HCEC 1CT (cell line): ENCODE measurements at regions not wholly inside any gene's neighbourhood (a gene's known extent, or its start where the extent isn't known, plus 50 kb on each side); places are given as distances from the start of the nearest gene placed in this dataset.
"Not testable (repeated sequence)": the region's sequence is repeated elsewhere in the genome, so short reads cannot be mapped to it uniquely, and the experiment has no call there.

ENCODE experiments used
- DNase-seq: peaks from one replicate; pipeline ENCODE4 v3.0.0-alpha.2; 2017

DNA sequence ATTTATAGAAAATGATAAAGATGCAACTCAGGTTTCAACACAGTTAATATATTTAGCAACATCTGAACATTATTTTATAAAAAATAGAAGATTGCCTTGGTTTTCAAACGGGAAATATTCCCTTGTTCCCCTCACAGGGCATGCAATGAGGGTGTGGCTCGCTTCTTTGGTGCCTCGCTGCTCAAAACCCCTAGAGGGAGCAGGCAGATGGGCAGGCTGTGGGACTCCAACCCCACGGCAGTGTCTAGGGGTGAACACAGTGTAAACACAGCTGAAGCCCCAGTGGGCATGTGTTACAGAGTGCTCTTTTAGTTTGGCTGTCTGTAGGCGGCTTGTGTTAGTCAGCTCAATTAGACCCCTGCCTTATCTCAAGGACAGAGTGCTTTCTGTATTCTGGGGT is 560.8 kb upstream of the IMPG1 start:
- DNase-seq, result no peak

DNA sequence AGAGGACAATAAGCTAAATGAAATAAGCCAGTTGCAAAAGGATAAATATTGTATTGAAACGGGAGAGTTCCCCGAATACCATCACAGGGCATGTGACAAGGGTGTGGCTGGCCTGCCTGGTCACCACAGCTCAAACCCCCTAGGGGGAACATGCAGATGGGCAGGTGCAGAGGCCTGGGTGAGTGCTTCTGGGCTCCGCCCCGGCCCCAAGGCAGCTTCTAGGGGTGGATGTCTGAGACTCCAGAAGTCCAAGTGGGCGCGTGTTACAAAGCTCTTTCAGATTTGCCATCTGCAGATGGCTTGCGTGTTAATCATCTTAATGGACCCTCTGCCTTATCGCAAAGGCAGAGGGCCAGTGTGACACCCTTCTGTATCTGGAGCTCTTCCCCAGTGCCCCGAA is 559.2 kb upstream of the IMPG1 start:
- no peak for DNase-seq

DNA sequence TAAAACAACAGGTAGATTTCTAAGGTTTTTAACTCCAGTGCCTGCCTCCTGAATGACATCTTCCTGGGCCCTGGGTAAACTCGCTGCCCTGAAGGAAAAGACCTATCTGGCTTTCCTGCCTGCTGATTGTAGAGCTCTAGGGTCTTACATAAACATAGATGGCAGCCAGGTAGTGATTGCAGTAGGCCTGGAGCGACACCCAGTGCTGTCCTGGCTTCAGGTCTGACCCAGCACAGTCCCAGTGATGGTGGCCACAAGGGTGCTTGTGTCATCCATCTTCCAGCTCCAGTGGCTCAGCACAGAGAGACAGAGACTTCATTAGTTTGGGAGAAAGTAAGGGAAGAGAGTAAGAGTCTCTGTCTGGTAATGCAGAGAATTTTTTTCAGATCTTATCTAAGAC is 542.9 kb upstream of the IMPG1 start:
- DNase-seq, result no peak

DNA sequence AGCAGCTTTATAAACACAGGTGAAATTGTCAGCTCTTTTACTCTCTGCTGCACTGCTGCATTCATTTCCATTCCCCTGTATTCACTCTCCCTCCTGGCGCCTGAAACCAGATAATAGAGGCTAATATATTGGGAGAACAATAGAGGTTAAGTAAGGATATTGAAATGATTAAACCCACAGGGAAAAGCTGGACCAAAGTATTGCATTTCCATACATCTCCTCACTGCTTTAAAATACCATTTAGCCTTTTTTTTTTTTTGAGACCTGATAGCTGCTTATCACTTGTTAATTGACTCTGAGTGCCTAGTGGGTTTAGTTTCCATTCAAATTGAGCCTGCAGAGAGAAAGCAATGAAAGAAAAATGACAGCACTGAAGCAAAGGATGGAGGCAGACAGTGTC is 540.5 kb upstream of the IMPG1 start:
- DNase-seq, result no peak

DNA sequence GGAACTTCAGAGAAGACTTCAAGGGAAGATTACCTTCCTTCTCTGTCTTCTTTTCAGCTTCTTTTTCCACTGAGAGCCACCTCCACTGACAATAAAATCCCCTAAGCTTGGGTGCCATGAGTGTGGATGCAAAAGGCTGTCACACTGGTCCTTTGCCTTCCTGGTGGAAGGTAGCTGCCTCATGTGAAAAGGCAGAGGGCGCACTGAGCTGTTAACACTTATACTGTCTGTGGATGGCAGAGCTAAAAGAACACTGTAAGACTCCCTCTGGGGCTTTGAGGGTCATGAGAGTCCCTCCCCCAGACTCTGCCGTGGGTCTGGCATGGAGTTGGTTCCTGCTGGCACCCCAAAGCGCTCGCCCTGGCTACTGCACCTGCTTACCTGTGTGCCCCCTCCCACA is 536.7 kb upstream of the IMPG1 start:
- no peak for DNase-seq

DNA sequence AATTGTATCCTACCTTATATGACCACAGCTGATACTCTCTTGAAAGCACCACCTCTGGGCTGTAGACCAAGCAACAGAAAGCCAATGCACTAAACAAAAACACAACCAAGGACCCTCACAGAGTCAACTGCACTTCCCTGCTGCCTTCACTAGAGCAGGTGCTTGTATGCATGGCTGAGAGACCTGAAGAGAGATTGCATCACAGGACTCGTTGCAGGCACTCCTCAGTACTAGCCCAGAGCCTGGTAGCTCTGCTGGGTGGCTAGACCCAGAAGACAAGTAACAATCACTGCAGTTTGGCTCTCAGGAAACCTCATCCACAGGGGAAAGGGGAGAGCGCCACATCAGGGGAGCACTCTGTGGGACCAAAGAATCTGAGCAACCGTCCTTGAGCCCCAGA is 521.6 kb upstream of the IMPG1 start:
- no peak for DNase-seq

DNA sequence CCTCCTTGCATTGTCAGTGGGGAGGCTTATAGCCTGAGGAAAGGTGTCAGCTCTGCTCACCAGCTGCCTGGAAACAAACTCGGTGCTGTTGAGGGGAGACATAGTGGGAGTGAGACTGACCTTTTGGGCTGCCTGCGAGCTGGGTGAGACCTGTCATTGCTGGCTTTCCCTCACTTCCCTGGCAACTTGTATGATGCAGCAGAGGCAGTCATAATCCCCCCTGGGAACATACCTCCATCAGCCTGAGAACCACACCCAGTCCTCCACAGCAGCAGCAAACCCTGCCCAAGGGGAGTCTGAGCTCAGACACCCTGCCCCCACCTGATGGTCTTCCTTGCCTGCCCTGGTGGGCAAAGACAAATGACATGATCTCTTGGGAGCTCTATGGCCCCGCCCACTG is 521.2 kb upstream of the IMPG1 start:
- no peak for DNase-seq

DNA sequence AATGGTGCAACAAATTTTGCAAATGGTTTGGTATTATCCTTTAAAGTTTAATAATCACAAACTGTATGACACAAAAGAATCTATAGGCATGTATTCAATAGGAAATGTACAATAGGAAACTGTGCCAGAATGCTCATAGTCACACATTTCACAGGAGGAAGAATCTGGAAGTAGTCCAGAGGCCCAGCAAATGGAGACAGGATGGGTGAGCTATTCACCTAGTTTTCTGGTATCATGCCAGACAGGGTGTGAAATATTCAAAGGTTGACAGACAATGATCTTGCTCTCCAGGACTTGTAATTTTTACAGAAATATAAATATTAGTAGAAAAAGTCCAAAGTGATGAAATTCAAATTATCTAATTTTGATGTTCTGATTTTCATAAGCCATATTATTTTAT is 520.1 kb upstream of the IMPG1 start:
- DNase-seq, result no peak

DNA sequence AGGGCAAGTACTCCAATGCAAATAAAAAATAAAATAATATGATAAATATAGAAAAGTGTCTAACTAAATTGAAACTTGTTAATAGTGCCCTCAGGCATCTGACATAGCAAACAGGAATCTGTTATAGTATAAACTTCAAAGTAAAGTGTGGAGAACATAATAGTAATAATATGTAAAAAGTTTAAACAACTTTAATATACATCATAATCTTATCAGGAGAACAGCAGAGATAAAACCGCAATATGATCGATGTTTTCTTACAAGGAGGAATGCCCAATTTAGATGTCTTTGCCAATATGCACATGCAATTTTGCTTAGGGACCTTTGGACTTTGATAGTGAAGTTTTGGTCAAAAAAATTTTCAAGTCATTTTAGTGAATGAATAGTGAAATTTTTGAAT is 514.8 kb upstream of the IMPG1 start:
- no peak for DNase-seq

DNA sequence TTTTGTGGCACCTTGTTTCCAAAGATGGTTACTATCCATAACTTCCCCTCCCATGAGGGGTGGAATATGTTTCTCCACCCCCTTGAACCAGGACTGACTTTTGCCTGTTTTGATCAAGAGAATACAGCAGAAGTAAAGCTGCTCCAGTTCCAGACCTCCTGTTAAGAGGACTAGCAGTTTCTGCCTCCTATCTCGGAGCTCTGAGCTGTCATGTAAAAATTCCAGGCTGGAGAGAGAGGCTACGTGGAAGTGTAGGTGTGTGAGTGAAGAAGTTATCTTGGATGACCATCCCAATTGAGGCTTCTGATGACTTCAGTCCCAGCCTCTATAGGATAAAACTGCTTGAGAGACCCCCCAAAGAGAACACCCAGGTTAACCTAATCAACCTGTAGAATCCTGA is 511.7 kb upstream of the IMPG1 start:
- no peak for DNase-seq

DNA sequence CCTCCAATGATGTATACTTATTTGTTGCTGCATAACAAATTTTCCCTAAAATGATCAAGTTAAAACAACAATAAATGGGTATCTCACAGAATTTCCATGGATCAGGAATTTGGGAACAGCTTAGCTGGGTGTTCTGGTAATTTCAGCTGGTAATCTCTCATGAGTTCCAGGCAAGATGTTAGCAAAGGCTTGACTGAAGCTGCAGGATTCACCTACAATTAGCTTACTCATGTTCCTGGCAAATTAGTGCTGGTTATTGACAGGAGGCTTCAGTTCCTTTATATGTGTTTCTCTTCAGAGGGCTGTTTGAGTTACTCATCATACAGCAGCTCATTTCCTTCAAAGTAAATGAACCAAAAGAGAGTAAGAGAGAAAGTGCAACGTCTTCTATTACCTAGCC is 506.3 kb upstream of the IMPG1 start:
- no peak for DNase-seq

DNA sequence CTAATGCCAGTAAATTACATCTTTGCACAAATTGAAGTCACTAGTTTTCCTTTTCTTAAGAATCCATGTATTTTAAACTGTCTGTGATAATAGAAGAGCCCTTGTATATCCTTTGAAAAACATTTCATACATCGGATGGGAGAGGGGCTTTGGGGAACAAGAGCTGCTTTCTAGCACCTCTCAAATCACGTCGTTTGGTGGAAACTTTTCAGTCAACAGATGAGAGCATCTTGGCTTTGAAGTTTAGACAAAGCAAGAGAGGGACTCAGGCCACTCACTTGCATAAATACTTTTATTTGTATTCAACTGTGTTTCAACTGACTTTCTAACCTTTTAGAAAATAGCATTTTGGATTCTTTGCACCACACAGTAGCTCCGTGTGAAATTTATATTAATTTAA is 502.3 kb upstream of the IMPG1 start:
- DNase-seq, result no peak

DNA sequence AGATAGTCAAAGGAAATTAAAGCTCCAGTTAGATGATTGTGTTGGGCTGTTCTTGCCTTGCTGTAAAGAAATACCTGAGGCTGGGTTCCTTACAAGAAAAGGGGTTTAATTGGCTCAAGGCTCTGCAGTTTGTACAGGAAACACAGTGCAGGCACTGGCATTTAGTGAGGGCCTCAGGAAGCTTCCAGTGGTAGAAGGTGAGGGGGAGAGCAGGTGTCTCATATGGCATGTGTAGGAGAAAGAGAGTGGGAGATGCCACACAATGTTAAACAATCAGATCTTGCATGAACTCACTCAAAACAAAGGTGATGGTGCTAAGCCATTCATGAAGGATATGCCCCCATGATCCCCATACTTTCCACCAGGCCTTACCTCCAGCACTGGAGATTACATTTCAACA is 493.5 kb upstream of the IMPG1 start:
- DNase-seq, result no peak

DNA sequence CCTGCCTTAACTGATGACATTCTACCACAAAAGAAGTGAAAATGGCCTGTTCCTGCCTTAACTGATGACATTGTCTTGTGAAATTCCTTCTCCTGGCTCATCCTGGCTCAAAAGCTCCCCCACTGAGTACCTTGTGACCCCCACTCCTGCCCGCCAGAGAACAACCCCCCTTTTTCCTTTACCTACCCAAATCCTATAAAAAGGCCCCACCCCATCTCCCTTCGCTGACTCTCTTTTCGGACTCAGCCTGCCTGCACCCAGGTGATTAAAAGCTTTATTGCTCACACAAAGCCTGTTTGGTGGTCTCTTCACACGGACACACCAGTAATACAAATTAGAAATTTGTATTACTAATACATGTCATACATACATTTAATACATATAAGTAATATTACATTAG is 489.9 kb upstream of the IMPG1 start:
- DNase-seq, result not testable (repeated sequence)

DNA sequence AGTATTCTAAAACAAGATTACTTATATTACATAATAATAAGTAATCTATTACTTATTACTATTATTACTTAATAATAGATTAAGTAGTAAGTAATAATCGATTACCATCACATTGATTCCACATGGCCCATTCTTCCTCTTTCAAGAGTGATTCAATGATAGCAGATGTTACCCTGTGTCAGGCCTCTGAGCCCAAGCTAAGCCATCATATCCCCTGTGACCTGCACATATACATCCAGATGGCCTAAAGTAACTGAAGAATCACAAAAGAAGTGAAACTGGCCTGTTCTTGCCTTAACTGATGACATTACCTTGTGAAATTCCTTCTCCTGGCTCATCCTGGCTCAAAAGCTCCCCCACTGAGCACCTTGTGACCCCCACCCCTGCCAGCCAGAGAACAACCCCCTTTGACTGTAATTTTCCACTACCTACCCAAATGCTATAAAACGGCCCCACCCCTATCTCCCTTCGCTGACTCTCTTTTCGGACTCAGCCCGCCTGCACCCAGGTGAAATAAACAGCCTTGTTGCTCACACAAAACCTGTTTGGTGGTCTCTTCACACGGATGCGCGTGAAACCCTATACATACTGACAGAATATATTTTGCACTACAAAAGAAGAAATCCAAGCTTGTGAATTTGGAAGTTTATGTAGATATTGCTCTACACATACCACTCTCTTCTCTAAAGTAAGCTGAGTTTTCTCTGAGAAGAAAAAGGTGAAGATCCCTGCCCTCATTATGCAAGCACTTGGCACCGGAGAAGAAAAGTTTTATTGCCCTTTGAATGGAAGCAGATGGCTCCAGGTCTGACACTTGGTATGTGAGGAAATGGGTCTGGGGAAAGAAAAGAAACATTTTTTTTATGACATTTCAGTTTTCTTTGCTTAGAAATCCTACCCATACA is 488.6 kb upstream of the IMPG1 start:
- not testable (repeated sequence) for DNase-seq

DNA sequence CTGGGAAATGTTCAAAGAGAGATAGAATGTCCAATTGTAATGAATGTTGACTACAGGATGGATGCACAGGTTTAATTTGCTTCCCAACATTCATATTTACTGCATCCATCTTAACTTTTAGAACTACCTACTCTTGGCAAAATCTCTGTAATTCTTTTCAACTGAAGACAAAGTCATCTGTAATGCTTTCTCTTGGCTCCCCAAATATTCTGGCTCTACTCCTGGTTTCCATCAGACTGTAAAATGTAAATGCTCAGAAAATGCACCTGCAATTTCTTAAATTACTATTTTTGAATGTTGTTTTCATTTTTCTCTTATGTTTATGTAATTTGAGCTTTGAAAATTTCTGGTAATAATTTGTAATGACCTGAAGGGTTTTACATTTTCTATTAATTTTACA is 480.8 kb upstream of the IMPG1 start:
- DNase-seq, result no peak

DNA sequence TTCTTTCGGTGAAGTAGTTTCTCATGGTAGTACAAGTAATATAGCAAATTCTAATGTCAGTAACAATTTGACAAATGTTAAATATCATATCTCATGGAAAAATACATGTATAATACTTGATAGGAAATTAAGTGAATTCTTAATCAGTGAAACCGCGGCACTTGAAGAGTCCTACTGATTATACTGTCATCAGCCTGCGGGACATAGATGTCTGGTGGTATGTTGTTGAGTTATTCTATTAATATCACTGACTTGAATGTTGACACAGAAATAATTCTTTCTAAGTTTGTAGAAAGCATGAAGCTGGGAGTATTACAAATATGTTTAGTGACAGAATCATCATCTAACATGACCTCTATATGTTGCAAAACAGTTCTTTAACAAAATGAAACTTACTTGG is 479.8 kb upstream of the IMPG1 start:
- no peak for DNase-seq

DNA sequence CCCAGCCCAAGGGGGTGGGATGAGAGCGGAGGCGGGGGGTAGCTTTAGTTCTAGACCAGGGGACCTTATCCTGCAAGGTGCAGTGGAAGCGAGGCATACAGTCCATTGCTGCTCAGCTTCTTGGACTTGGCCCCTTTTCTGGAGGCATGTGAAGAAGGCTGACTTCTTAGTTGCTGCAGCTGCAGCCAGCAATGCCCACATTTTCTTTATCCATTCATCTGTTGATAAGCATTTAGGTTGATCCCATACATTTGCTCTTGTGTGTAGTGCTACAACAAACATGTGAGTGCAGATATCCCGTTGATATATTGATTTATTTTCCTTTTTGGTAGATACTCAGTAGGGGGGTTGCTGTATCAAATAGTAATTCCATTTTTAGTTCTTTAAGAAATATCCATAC is 461.2 kb upstream of the IMPG1 start:
- DNase-seq, result no peak

DNA sequence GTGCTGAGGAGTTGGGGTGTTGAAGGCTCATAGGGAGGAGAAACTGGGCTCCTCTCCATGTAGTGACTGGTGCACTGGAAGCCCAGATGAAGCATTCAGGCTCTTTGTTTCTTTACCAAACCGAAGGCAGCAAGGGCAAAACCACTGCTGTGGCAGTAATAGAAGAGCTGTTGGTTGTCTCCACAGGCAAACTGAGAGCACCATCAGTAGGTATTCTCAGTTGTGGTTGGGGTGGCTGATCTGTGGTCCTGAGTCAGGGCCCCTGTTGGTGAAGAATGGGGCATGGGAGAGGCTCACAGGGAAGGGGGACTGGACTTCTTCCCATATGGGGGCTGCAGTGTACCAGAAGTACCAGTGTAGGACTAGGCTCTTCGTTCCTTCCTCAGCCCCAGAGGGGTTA is 460.2 kb upstream of the IMPG1 start:
- DNase-seq, result no peak

DNA sequence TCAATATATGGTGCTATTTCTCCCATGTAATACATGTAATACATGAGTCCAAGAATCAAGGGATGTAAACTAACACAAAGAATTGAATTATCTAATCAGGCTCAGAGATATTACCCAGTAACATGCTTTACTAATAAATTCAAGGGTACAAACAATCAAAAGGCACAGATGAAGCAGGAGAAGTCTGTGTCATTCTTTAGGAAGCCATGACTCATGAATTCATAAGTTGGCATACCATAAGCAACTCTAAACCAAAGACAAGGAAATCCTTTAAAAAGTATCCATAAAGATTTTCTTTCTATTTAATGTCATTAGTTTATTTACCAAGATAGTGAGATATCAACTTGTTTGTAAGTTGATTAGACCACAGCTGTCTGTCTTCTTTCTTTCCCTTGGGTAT is 446.0 kb upstream of the IMPG1 start:
- DNase-seq, result no peak

DNA sequence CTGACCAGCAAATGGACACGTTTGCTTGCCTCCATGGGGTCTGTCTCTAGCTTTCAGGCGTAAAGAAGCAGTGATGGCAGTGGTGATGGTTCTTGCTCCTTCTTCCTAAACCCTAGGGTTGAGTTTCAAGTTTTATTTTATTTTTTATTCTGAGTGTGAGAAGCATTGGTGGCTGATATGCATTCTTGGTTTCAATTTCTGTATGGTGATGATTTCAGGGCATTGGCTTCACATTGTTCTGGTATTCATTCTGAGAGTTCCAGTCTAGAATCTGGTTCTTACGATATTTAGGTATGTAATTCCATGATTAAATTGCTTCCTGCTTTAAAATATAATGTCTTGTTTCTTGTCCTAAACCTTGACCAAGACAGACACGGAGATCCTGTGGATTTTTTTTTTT is 444.5 kb upstream of the IMPG1 start:
- DNase-seq, result no peak

DNA sequence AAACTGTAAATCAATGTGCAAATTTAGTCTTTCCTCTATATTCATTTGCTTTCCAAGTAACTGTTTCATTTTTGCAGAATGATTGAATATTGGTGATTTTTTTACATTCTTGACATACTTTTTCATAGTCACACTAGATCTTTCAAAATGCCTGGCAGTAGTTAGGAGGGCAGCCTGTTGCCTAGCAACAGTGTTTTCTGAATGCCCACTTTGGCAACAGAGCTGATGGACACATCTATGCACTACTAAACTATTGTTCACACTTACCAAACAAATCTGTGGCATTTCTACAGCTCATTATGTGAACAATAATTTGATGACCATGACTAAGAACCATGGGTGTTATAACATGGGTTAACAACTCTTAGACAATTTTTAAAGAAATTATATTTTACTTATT is 438.0 kb upstream of the IMPG1 start:
- no peak for DNase-seq

DNA sequence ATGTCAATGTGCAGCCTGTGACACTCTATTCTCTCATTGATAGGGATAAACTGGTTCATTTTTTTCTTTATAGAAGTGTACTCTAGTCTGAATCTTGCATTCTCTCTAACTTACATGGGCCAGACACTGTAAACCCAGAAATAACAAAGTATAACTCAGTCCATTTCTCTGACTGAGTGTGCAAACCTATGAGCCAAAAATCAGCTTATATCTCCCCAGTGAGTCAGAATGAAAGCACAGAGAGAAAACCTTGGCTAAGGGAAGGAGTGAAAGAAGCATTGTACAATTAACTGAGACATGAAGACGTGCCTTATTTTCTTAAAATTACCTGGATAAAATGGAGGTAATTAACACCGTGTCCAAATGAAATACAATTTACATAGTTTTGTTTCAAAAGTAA is 436.9 kb upstream of the IMPG1 start:
- DNase-seq, result no peak

DNA sequence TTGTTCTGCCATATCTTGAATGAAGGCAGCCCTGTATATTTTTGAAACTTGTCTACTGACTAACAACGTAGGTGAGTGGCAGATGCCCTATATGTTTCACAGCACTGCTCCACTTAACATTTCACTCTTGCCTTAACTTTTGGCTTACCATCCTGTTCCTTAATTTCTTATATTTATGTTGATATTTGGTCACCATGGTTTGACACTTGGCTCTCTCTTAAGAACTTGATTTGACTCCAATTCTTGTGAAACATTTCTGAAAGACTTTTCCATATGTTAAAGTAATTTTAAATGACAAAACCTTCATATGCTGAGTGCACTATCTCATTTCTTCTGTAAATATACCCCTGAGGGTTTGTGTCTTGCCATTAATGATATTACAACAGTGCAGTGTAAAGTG is 434.3 kb upstream of the IMPG1 start:
- no peak for DNase-seq

DNA sequence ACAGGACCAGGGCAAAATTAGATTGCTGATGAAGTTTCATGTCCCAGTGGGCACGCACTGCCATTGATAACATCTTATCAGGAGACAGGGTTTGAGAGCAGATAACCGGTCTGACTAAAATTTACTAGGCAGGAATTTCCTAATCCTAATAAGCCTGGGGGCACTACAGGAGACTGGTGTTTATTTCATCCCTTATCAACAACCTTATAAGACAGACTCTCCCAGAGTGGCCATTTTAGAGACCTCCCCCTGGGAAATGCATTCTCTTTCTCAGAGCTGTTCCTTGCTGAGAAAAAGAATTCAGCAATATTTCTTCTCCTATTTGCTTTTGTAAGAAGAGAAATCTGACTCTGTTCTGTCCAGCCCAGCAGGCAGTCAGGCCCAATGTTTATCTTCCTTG is 423.4 kb upstream of the IMPG1 start:
- no peak for DNase-seq
